ENCODE measurements at regions not wholly inside any gene's neighbourhood (a gene's known extent, or its start where the extent isn't known, plus 50 kb on each side); places are given as distances from the start of the nearest gene placed in this dataset.
"Not testable (repeated sequence)": the region's sequence is repeated elsewhere in the genome, so short reads cannot be mapped to it uniquely, and the experiment has no call there.

DNA sequence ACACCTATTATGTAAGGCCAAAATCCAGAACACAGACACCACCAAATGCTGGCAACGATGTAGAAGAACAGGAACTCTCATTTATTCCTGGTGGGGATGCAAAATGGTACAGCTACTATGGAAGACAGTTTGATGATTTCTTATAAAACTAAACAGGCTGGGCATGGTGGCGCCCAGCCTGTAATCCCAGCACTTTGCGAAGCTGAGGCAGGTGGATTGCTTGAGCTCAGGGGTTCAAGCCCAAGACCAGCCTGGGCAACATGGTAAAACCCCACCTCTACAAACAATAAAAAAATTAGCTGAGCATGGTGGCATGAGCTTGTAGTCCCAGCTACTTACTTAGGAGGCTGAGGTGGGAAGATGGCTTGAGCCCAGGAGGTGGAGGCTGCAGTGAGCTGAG, 98.3 kb downstream of the TUBA3C start:
- Histone ChIP-seq H3K27me3 (no peaks in the 10 kb centered on the region), H3K36me3 (no peaks in the 10 kb centered on the region), H3K27ac (no peak overlapping the region), H3K4me3 (no peak overlapping the region), H3K4me1 (no peaks in the 10 kb centered on the region), H3K9me3 (peaks cover 0 to 32% (median 0%) of the 10 kb centered on the region in 4 donors)
- TF ChIP-seq EP300 (IDR thresholded peaks at IDR 0.05) (no peak), POLR2A (IDR thresholded peaks at IDR 0.05) (no peak)
- TF ChIP-seq, protein P1, sequence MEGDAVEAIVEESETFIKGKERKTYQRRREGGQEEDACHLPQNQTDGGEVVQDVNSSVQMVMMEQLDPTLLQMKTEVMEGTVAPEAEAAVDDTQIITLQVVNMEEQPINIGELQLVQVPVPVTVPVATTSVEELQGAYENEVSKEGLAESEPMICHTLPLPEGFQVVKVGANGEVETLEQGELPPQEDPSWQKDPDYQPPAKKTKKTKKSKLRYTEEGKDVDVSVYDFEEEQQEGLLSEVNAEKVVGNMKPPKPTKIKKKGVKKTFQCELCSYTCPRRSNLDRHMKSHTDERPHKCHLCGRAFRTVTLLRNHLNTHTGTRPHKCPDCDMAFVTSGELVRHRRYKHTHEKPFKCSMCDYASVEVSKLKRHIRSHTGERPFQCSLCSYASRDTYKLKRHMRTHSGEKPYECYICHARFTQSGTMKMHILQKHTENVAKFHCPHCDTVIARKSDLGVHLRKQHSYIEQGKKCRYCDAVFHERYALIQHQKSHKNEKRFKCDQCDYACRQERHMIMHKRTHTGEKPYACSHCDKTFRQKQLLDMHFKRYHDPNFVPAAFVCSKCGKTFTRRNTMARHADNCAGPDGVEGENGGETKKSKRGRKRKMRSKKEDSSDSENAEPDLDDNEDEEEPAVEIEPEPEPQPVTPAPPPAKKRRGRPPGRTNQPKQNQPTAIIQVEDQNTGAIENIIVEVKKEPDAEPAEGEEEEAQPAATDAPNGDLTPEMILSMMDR (IDR thresholded peaks at IDR 0.05): no peak
- WGBS, 2 donors: 67 to 76% methylated on average over 3 of the region's 3 CpGs
- no peak for DNase-seq (ENCODE audit: low spot score in 2 of 2)

DNA sequence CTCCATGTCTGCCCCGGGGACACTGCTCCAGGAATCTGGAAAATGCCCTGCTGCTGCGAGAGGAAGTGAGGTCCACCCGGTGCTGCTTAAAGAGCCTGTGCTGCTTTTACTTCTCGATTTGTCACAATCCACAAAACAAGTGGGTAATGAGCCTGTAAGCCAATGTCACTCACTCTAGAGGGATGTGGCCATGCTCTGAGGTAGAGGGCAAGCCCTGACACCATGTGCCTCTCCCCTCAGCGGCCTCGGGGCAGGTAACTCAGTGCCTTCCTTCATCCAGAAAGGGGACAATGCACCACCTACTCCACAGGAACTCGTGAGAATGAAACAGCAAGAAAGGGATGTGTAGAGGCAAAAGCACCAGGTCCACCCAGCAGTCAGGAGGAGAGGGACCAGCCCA, 106.2 kb downstream of the TUBA3C start:
- TF ChIP-seq, protein P1 (IDR thresholded peaks at IDR 0.05): no peak
- no peak for TF ChIP-seq POLR2A (IDR thresholded peaks at IDR 0.05)
- no peak for TF ChIP-seq EP300 (IDR thresholded peaks at IDR 0.05)
- H3K27ac ChIP-seq: no peak overlapping the region
- H3K4me1 ChIP-seq: no peaks in the 10 kb centered on the region
- 80 to 81% methylated on average over 7 of the region's 7 CpGs for WGBS, 2 donors
- no peak overlapping the region for H3K4me3 ChIP-seq
- DNase-seq (ENCODE audit: low spot score in 2 of 2): no peak
- no peaks in the 10 kb centered on the region for H3K27me3 ChIP-seq
- no peaks in the 10 kb centered on the region for H3K36me3 ChIP-seq
- peaks cover 0 to 22% (median 0%) of the 10 kb centered on the region in 4 donors for H3K9me3 ChIP-seq

DNA sequence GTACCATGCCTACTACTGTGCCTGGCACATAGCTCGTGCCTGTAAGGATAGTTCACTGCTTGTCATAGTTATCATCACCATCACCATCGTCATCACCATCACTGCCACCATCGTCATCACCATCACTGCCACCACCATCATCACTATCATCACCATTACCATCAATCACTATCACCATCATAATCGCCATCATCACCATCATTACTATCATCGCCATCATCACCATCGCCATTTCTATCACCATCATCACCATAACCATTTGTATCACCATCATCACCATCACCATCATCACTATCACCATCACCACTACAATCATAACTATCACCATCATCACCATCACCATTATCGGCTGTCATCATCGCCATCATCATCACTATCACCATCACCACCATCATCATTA, 107.1 kb downstream of the TUBA3C start:
- no peak for DNase-seq (ENCODE audit: low spot score in 2 of 2)

DNA sequence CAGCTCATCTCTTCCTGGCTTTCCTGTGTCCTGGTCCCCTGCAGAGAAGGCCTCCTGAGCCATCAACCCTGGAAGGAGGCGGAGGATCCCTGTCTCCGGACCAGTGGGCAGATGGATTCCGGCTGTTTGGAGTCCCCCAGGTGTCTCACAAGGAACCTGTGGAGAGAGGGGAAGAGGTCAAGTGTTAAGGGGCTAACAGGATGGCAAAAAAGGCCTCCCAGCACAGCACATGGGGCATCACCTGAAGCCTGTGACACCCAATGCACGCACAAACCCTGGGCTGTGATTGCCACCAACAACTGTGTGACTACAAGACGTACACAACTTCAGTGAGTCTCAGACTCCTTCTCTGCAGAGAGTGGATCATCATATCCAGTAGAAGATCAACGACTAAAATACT, 107.5 kb downstream of the TUBA3C start:
- WGBS, 2 donors: 72 to 75% methylated on average over 6 of the region's 6 CpGs
- H3K36me3 ChIP-seq; H3K27me3 ChIP-seq; H3K27ac ChIP-seq; DNase-seq (ENCODE audit: low spot score in 2 of 2); H3K4me1 ChIP-seq; H3K4me3 ChIP-seq: not testable (repeated sequence)
- peaks cover 0 to 19% (median 0%) of the 10 kb centered on the region in 4 donors for H3K9me3 ChIP-seq

More for the DNA sequence above, 107.1 kb downstream of the TUBA3C start:
- H3K36me3 ChIP-seq: no peaks in the 10 kb centered on the region
- H3K4me1 ChIP-seq: no peaks in the 10 kb centered on the region
- peaks cover 0 to 23% (median 0%) of the 10 kb centered on the region in 4 donors for H3K9me3 ChIP-seq
- H3K27me3 ChIP-seq: no peaks in the 10 kb centered on the region
- TF ChIP-seq, protein P1 (IDR thresholded peaks at IDR 0.05): no peak
- TF ChIP-seq POLR2A (IDR thresholded peaks at IDR 0.05): no peak
- no peak for TF ChIP-seq EP300 (IDR thresholded peaks at IDR 0.05)
- H3K4me3 ChIP-seq: no peak overlapping the region
- H3K27ac ChIP-seq: no peak overlapping the region
- 82 to 89% methylated on average over 8 of the region's 8 CpGs for WGBS, 2 donors

DNA sequence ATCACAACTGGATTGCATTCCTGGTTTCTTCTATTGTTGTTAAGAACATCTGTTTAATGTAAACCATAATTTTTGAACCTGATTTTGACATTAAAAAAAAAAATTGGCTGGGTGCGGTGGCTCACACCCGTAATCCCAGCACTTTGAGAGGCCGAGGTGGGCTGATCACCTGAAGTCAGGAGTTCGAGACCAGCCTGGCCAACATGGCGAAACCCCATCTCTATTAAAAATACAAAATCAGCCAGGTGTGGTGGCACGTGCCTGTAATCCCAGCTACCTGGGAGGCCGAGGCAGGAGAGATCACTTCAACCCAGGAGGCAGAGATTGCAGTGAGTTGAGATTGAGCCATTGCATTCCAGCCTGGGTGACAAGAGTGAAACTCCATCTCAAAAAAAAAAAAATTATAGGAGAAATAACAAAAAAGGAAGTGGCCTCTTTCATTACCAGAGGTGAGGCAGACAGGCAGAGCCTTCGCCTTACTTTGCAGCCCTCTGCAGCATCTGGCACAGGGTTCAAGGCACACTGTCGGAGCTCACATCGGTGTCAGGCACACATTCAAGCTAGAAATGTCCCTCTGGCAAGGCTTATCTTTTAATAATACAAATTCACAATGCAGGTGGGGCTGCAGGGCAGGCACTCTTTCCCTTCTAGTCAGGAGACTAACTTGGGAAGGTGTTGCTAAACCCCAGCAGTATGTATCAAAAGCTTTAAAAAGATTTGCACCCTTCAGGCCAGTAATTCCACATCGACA, 108.5 kb downstream of the TUBA3C start:
- not testable (repeated sequence) for H3K4me3 ChIP-seq; H3K4me1 ChIP-seq; H3K36me3 ChIP-seq; DNase-seq (ENCODE audit: low spot score in 2 of 2); H3K27ac ChIP-seq; H3K27me3 ChIP-seq
- 78 to 79% methylated on average over 11 of the region's 11 CpGs for WGBS, 2 donors
- peaks cover 0 to 13% (median 0%) of the 10 kb centered on the region in 4 donors for H3K9me3 ChIP-seq

DNA sequence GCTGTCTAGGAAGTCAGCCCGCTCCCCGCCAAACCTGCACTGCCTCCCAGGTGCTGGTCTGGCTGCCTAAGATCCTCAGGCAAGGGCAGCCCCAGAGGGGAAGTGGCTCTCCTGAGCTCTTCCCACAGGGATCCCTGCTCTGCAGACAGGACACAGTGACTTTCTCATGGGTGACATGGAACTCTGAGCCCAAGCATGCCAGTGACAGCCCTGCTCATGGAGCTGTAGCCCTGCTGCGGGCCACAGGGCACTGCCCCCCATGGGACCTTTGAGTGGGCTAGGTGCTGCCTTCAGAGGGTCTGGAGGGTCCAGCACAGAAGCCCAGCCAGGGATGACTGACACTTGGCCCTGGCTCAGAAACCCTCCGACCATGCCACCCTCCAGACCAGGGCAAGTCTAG, 109.1 kb downstream of the TUBA3C start:
- H3K27ac ChIP-seq: no peak overlapping the region
- DNase-seq (ENCODE audit: low spot score in 2 of 2): no peak
- TF ChIP-seq, protein P1 (IDR thresholded peaks at IDR 0.05): no peak
- TF ChIP-seq POLR2A (IDR thresholded peaks at IDR 0.05) (no peak), EP300 (IDR thresholded peaks at IDR 0.05) (no peak)
- H3K9me3 ChIP-seq: peaks cover 0 to 13% (median 0%) of the 10 kb centered on the region in 4 donors
- no peaks in the 10 kb centered on the region for H3K36me3 ChIP-seq
- H3K4me3 ChIP-seq: no peak overlapping the region
- no peaks in the 10 kb centered on the region for H3K4me1 ChIP-seq
- H3K27me3 ChIP-seq: no peaks in the 10 kb centered on the region
- 92 to 94% methylated on average over 4 of the region's 4 CpGs for WGBS, 2 donors

Measured in tibial nerve (tissue), 4 donors.